ENCODE measurements at regions not wholly inside any gene's neighbourhood (a gene's known extent, or its start where the extent isn't known, plus 50 kb on each side); places are given as distances from the start of the nearest gene placed in this dataset.
"Not testable (repeated sequence)": the region's sequence is repeated elsewhere in the genome, so short reads cannot be mapped to it uniquely, and the experiment has no call there.

DNA sequence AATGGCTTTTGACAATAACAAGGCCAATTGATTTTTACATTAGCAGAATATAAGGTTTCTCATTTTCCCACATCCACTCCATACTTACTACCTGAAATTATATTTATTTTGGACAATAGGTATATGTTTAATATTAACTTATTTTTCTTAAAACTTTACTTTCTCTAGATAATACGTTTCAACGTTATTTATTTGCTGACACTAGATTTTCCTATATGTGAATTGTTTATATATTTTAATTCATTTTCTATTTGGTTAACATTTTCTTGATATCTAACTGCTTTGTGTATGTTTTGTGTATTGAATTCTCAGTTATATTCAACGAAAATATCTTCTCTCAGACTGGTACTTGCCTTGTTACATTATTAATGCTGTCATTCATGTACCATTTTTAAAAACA, 199.9 kb upstream of the TMEFF2 start:
- ChIA-PET CTCF (no interaction called here), POLR2A (no interaction called here)

DNA sequence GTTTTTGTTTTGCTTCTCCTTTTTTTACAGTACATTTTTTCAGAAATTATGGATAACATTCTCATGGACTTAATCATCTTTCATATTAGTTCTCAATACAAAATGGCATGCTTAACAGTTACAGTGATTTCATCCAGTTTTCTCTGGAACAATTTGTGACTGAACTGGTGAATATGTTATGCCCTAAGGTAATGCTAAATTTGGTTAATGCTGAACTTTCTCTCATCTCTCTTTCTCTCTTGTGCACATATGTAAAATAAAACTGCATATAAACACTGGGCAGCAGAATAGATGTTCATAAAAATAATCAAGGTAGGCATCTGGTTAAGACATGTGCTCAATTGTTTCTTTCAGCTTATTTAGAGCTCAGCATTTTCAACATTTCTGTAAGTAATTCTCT, 196.3 kb upstream of the TMEFF2 start:
- Histone ChIP-seq H3K4me1 (ENCODE audit: control extremely low read depth in 1 of 4, control insufficient read depth in 4 of 4, insufficient read depth in 4 of 4, low read length in 3 of 4) (no peaks in the 10 kb centered on the region), H3K27ac (ENCODE audit: insufficient read depth in 1 of 2, low read depth in 1 of 2, low read length in 2 of 2, poor library complexity in 1 of 2, severe bottlenecking in 2 of 2) (no peak overlapping the region), H3K9me3 (ENCODE audit: control extremely low read depth in 1 of 5, control insufficient read depth in 4 of 5, insufficient read depth in 2 of 5, low read depth in 1 of 5, low read length in 4 of 5) (no peaks in the 10 kb centered on the region), H3K27me3 (replicated peaks in 2 of 5; ENCODE audit: control insufficient read depth in 4 of 5, insufficient read depth in 5 of 5, low read length in 4 of 5) (no peaks in the 10 kb centered on the region), H3K4me3 (ENCODE audit: control insufficient read depth in 1 of 7, extremely low read depth in 1 of 7, insufficient read depth in 4 of 7, low read depth in 2 of 7, low read length in 6 of 7) (no peak overlapping the region), H3K36me3 (ENCODE audit: control insufficient read depth in 4 of 4, insufficient read depth in 4 of 4, low read length in 3 of 4) (no peaks in the 10 kb centered on the region)
- no peak for DNase-seq
- CTCF ChIA-PET = no interaction called here
- POLR2A ChIA-PET = no interaction called here

More for the DNA sequence above, 199.9 kb upstream of the TMEFF2 start:
- Histone ChIP-seq H3K36me3 (ENCODE audit: control insufficient read depth in 4 of 4, insufficient read depth in 4 of 4, low read length in 3 of 4) (no peaks in the 10 kb centered on the region), H3K4me3 (ENCODE audit: control insufficient read depth in 1 of 7, extremely low read depth in 1 of 7, insufficient read depth in 4 of 7, low read depth in 2 of 7, low read length in 6 of 7) (no peak overlapping the region), H3K27ac (ENCODE audit: insufficient read depth in 1 of 2, low read depth in 1 of 2, low read length in 2 of 2, poor library complexity in 1 of 2, severe bottlenecking in 2 of 2) (no peak overlapping the region), H3K9me3 (ENCODE audit: control extremely low read depth in 1 of 5, control insufficient read depth in 4 of 5, insufficient read depth in 2 of 5, low read depth in 1 of 5, low read length in 4 of 5) (no peaks in the 10 kb centered on the region), H3K4me1 (ENCODE audit: control extremely low read depth in 1 of 4, control insufficient read depth in 4 of 4, insufficient read depth in 4 of 4, low read length in 3 of 4) (no peaks in the 10 kb centered on the region), H3K27me3 (replicated peaks in 2 of 5; ENCODE audit: control insufficient read depth in 4 of 5, insufficient read depth in 5 of 5, low read length in 4 of 5) (no peaks in the 10 kb centered on the region)
- no peak for DNase-seq
- WGBS (ENCODE audit: insufficient coverage) = no CpG with 5 or more reads among the region's 3 CpGs

DNA sequence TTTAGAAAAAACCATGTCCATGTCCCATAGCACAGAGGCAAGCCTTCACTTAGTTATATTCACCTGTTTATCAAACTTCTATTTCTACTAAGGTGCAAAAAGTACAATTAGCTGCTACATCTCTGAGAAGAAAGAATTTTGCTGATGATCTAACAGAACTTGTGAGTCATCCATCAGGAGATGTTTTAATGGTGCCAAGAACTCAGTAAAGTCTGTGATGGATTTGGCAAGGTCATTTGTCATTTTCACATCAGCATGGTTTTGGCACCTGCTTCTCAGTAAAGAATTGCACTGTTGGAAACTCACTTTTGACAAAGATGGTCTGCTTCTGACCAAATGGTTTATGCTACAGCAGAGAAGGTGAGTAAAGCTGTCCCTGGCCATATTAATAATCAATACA, 195.7 kb upstream of the TMEFF2 start:
- no peak for DNase-seq
- no peaks in the 10 kb centered on the region for H3K4me1 ChIP-seq (ENCODE audit: control extremely low read depth in 1 of 4, control insufficient read depth in 4 of 4, insufficient read depth in 4 of 4, low read length in 3 of 4)
- POLR2A ChIA-PET = no interaction called here
- H3K9me3 ChIP-seq (ENCODE audit: control extremely low read depth in 1 of 5, control insufficient read depth in 4 of 5, insufficient read depth in 2 of 5, low read depth in 1 of 5, low read length in 4 of 5) = no peaks in the 10 kb centered on the region
- H3K27ac ChIP-seq (ENCODE audit: insufficient read depth in 1 of 2, low read depth in 1 of 2, low read length in 2 of 2, poor library complexity in 1 of 2, severe bottlenecking in 2 of 2) = no peak overlapping the region
- CTCF ChIA-PET = no interaction called here
- no peaks in the 10 kb centered on the region for H3K36me3 ChIP-seq (ENCODE audit: control insufficient read depth in 4 of 4, insufficient read depth in 4 of 4, low read length in 3 of 4)
- no peak overlapping the region for H3K4me3 ChIP-seq (ENCODE audit: control insufficient read depth in 1 of 7, extremely low read depth in 1 of 7, insufficient read depth in 4 of 7, low read depth in 2 of 7, low read length in 6 of 7)
- H3K27me3 ChIP-seq (replicated peaks in 2 of 5; ENCODE audit: control insufficient read depth in 4 of 5, insufficient read depth in 5 of 5, low read length in 4 of 5) = no peaks in the 10 kb centered on the region

DNA sequence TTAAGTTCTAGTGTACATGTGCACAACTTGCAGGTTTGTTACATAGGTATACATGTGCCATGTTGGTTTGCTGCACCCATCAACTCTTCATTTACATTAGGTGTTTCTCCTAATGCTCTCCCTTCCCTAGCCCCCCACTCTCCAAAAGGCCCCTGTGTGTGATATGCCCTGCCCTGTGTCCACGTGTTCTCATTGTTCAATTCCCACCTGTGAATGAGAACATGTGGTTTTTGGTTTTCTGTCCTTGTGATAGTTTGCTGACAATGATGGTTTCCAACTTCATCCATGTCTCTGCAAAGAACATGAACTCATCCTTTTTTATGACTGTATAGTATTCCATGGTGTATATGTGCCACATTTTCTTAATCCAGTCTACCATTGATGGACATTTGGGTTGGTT, 189.5 kb upstream of the TMEFF2 start:
- H3K27ac ChIP-seq (ENCODE audit: insufficient read depth in 1 of 2, low read depth in 1 of 2, low read length in 2 of 2, poor library complexity in 1 of 2, severe bottlenecking in 2 of 2); H3K27me3 ChIP-seq (replicated peaks in 2 of 5; ENCODE audit: control insufficient read depth in 4 of 5, insufficient read depth in 5 of 5, low read length in 4 of 5); H3K4me1 ChIP-seq (ENCODE audit: control extremely low read depth in 1 of 4, control insufficient read depth in 4 of 4, insufficient read depth in 4 of 4, low read length in 3 of 4); DNase-seq; H3K4me3 ChIP-seq (ENCODE audit: control insufficient read depth in 1 of 7, extremely low read depth in 1 of 7, insufficient read depth in 4 of 7, low read depth in 2 of 7, low read length in 6 of 7); H3K36me3 ChIP-seq (ENCODE audit: control insufficient read depth in 4 of 4, insufficient read depth in 4 of 4, low read length in 3 of 4); H3K9me3 ChIP-seq (ENCODE audit: control extremely low read depth in 1 of 5, control insufficient read depth in 4 of 5, insufficient read depth in 2 of 5, low read depth in 1 of 5, low read length in 4 of 5); POLR2A ChIA-PET; CTCF ChIA-PET: not testable (repeated sequence)
- 100% methylated on average over 1 of the region's 1 CpG for WGBS (ENCODE audit: insufficient coverage)

DNA sequence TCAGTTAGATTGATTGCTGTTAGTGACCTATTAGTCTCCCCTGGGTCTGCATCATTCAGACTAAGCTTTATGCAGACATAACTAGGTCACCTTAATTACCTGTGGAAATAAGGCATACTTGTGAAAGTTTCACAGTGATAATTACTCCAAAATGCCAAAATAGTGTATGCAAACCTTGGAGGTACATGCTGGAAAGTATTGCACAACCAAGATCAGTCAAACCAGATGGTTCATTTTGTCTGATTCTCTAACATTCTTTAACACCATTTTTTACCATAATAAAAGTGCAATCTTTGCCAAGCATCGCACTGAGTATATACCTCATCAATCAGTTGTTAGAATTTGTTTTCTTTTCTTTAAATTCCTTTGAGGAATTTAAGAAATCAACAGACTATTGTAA, 186.3 kb upstream of the TMEFF2 start:
- no peaks in the 10 kb centered on the region for H3K27me3 ChIP-seq (replicated peaks in 2 of 5; ENCODE audit: control insufficient read depth in 4 of 5, insufficient read depth in 5 of 5, low read length in 4 of 5)
- no peak overlapping the region for H3K4me3 ChIP-seq (ENCODE audit: control insufficient read depth in 1 of 7, extremely low read depth in 1 of 7, insufficient read depth in 4 of 7, low read depth in 2 of 7, low read length in 6 of 7)
- no peaks in the 10 kb centered on the region for H3K4me1 ChIP-seq (ENCODE audit: control extremely low read depth in 1 of 4, control insufficient read depth in 4 of 4, insufficient read depth in 4 of 4, low read length in 3 of 4)
- no peak overlapping the region for H3K27ac ChIP-seq (ENCODE audit: insufficient read depth in 1 of 2, low read depth in 1 of 2, low read length in 2 of 2, poor library complexity in 1 of 2, severe bottlenecking in 2 of 2)
- no peaks in the 10 kb centered on the region for H3K9me3 ChIP-seq (ENCODE audit: control extremely low read depth in 1 of 5, control insufficient read depth in 4 of 5, insufficient read depth in 2 of 5, low read depth in 1 of 5, low read length in 4 of 5)
- H3K36me3 ChIP-seq (ENCODE audit: control insufficient read depth in 4 of 4, insufficient read depth in 4 of 4, low read length in 3 of 4) = no peaks in the 10 kb centered on the region
- POLR2A ChIA-PET = no interaction called here
- CTCF ChIA-PET = no interaction called here
- DNase-seq = no peak
- WGBS (ENCODE audit: insufficient coverage) = no CpG with 5 or more reads among the region's 1 CpG

DNA sequence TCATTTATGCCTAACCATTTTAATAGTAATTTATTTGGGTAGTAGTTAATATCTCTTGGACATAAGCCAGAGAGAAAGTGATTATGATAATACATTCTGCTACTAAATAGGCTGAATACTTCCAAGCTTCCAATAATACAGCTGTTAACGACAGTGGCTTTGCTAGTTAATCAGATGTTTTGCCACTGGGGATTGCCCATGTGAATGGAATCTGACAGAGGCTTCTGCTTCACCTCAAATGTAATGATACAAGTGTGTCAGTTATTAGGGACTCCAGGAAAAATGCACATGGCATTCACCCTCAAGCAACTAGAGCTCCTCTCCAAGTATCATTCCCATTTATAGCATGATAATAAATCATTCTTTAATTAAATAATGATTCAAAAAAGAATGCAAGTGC, 185.0 kb upstream of the TMEFF2 start:
- Histone ChIP-seq H3K36me3 (ENCODE audit: control insufficient read depth in 4 of 4, insufficient read depth in 4 of 4, low read length in 3 of 4) (no peaks in the 10 kb centered on the region), H3K27me3 (replicated peaks in 2 of 5; ENCODE audit: control insufficient read depth in 4 of 5, insufficient read depth in 5 of 5, low read length in 4 of 5) (no peaks in the 10 kb centered on the region), H3K4me1 (ENCODE audit: control extremely low read depth in 1 of 4, control insufficient read depth in 4 of 4, insufficient read depth in 4 of 4, low read length in 3 of 4) (no peaks in the 10 kb centered on the region), H3K4me3 (ENCODE audit: control insufficient read depth in 1 of 7, extremely low read depth in 1 of 7, insufficient read depth in 4 of 7, low read depth in 2 of 7, low read length in 6 of 7) (no peak overlapping the region), H3K27ac (ENCODE audit: insufficient read depth in 1 of 2, low read depth in 1 of 2, low read length in 2 of 2, poor library complexity in 1 of 2, severe bottlenecking in 2 of 2) (no peak overlapping the region), H3K9me3 (ENCODE audit: control extremely low read depth in 1 of 5, control insufficient read depth in 4 of 5, insufficient read depth in 2 of 5, low read depth in 1 of 5, low read length in 4 of 5) (no peaks in the 10 kb centered on the region)
- 100% methylated on average over 1 of the region's 1 CpG for WGBS (ENCODE audit: insufficient coverage)
- ChIA-PET CTCF (interaction anchor here (0.6 kb wide), 1 partner anchor 14 kb away, joined by 3 read pairs; no protein-coding TSS in a partner anchor), POLR2A (no interaction called here)
- DNase-seq = no peak

DNA sequence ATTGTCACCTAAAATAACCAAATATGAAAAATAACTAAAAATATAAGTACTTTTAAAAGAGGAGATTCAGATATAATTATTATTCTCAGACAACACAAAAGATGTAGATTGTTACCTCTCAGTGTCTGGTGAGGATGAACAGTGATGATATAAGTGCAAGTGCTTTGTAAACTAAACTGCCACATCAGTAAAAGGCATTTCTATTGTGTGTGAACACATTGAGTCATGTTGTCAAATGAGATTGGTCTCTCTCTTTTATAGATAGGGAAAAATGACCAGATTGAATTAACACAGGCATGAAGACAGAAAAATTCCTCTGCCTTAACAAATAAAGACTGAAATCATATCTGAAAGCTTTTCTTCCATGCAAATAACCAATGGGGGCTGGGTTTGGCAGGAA, 182.4 kb upstream of the TMEFF2 start:
- ChIA-PET CTCF (interaction anchor here (0.7 kb wide), 1 partner anchor 11 kb away, joined by 3 read pairs; no protein-coding TSS in a partner anchor), POLR2A (no interaction called here)
- Histone ChIP-seq H3K4me3 (ENCODE audit: control insufficient read depth in 1 of 7, extremely low read depth in 1 of 7, insufficient read depth in 4 of 7, low read depth in 2 of 7, low read length in 6 of 7) (no peak overlapping the region), H3K36me3 (ENCODE audit: control insufficient read depth in 4 of 4, insufficient read depth in 4 of 4, low read length in 3 of 4) (no peaks in the 10 kb centered on the region), H3K9me3 (ENCODE audit: control extremely low read depth in 1 of 5, control insufficient read depth in 4 of 5, insufficient read depth in 2 of 5, low read depth in 1 of 5, low read length in 4 of 5) (no peaks in the 10 kb centered on the region), H3K27me3 (replicated peaks in 2 of 5; ENCODE audit: control insufficient read depth in 4 of 5, insufficient read depth in 5 of 5, low read length in 4 of 5) (no peaks in the 10 kb centered on the region), H3K4me1 (ENCODE audit: control extremely low read depth in 1 of 4, control insufficient read depth in 4 of 4, insufficient read depth in 4 of 4, low read length in 3 of 4) (peaks cover 0 to 2% (median 0%) of the 10 kb centered on the region in 4 experiments), H3K27ac (ENCODE audit: insufficient read depth in 1 of 2, low read depth in 1 of 2, low read length in 2 of 2, poor library complexity in 1 of 2, severe bottlenecking in 2 of 2) (no peak overlapping the region)
- DNase-seq = no peak

DNA sequence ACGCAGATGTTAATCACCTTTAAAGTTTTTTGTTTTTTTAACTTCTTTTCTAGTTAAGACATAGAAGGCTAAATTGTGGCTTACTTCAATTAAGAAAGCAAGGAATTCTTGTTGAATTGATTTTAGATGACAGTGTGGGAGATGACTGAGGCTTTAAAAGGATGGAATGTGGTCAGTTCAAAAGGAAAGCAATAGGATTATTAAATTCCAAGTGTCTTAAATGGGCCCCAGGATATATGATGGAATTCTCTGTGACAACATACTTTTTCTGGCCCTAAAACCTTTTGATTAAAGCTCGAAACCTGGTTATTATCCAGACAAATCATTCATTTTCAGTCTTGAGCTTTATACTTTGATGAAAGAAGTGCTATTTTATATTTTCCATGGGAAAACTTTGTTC, 179.0 kb upstream of the TMEFF2 start:
- DNase-seq = no peak
- H3K4me3 ChIP-seq (ENCODE audit: control insufficient read depth in 1 of 7, extremely low read depth in 1 of 7, insufficient read depth in 4 of 7, low read depth in 2 of 7, low read length in 6 of 7) = no peak overlapping the region
- H3K9me3 ChIP-seq (ENCODE audit: control extremely low read depth in 1 of 5, control insufficient read depth in 4 of 5, insufficient read depth in 2 of 5, low read depth in 1 of 5, low read length in 4 of 5) = no peaks in the 10 kb centered on the region
- no CpG with 5 or more reads among the region's 2 CpGs for WGBS (ENCODE audit: insufficient coverage)
- H3K27me3 ChIP-seq (replicated peaks in 2 of 5; ENCODE audit: control insufficient read depth in 4 of 5, insufficient read depth in 5 of 5, low read length in 4 of 5) = no peaks in the 10 kb centered on the region
- ChIA-PET CTCF (no interaction called here), POLR2A (interaction anchor here (0.6 kb wide), 1 partner anchor 218 kb away, joined by 4 read pairs; no protein-coding TSS in a partner anchor)
- no peaks in the 10 kb centered on the region for H3K36me3 ChIP-seq (ENCODE audit: control insufficient read depth in 4 of 4, insufficient read depth in 4 of 4, low read length in 3 of 4)
- H3K27ac ChIP-seq (ENCODE audit: insufficient read depth in 1 of 2, low read depth in 1 of 2, low read length in 2 of 2, poor library complexity in 1 of 2, severe bottlenecking in 2 of 2) = no peak overlapping the region
- peaks cover 0 to 3% (median 0%) of the 10 kb centered on the region in 4 experiments for H3K4me1 ChIP-seq (ENCODE audit: control extremely low read depth in 1 of 4, control insufficient read depth in 4 of 4, insufficient read depth in 4 of 4, low read length in 3 of 4)

Data from common myeloid progenitor, CD34-positive (primary cell).